NK-92 (cell line): ENCODE measurements at regions not wholly inside any gene's neighbourhood (a gene's known extent, or its start where the extent isn't known, plus 50 kb on each side); places are given as distances from the start of the nearest gene placed in this dataset.
"Not testable (repeated sequence)": the region's sequence is repeated elsewhere in the genome, so short reads cannot be mapped to it uniquely, and the experiment has no call there.

Experiments used
- DNase-seq: peaks from one replicate; lab custom pipeline; 2025; ENCODE audit not compliant: unreplicated experiment; lab: John Stamatoyannopoulos, UW

- DNase-seq = not testable (repeated sequence)
Observed at GRCh38 chr14:21788687-21789086, 115.1 kb upstream of the OR4E1 start.

- not testable (repeated sequence) for DNase-seq
Observed at GRCh38 chr14:21787242-21787641, 113.6 kb upstream of the OR4E1 start.

- no peak for DNase-seq
Observed at GRCh38 chr14:21781543-21781942, 107.9 kb upstream of the OR4E1 start.

- no peak for DNase-seq
Observed at GRCh38 chr14:21780429-21781084, 106.9 kb upstream of the OR4E1 start.

GRCh38 chr14:21771671-21772070 is 98.1 kb upstream of the OR4E1 start:
- DNase-seq = no peak

- no peak for DNase-seq
Observed at GRCh38 chr14:21768875-21769257, 95.2 kb upstream of the OR4E1 start.

- no peak for DNase-seq
Observed at GRCh38 chr14:21768116-21768874, 94.7 kb upstream of the OR4E1 start.

- DNase-seq = not testable (repeated sequence)
Observed at GRCh38 chr14:21760360-21760759, 86.7 kb upstream of the OR4E1 start.

- no peak for DNase-seq
Observed at GRCh38 chr14:21749306-21749868, 75.8 kb upstream of the OR4E1 start.

- DNase-seq = no peak
Observed at GRCh38 chr14:21748869-21749303, 75.3 kb upstream of the OR4E1 start.

- DNase-seq = no peak
Observed at GRCh38 chr14:21735639-21736307, 62.2 kb upstream of the OR4E1 start.

- DNase-seq = no peak
Observed at GRCh38 chr14:21735200-21735599, 61.6 kb upstream of the OR4E1 start.

GRCh38 chr14:21734457-21735074 is 60.9 kb upstream of the OR4E1 start:
- no peak for DNase-seq

GRCh38 chr14:21729703-21730233 is 56.1 kb upstream of the OR4E1 start:
- DNase-seq = no peak

GRCh38 chr14:21725250-21725649 is 51.6 kb upstream of the OR4E1 start:
- no peak for DNase-seq

GRCh38 chr14:21724090-21724973 is 50.7 kb upstream of the OR4E1 start:
- DNase-seq = no peak

- no peak for DNase-seq
Observed at GRCh38 chr14:21723431-21724045, 49.9 kb upstream of the OR4E1 start.
